HepG2 (cell line): ENCODE measurements at regions not wholly inside any gene's neighbourhood (a gene's known extent, or its start where the extent isn't known, plus 50 kb on each side); places are given as distances from the start of the nearest gene placed in this dataset.

ENCODE experiments used
- ARNT ChIP-seq: fragments of 450-650 bp; IDR thresholded peaks from 2 replicates; pipeline ENCODE4 v1.6.1; 2017
- DZIP1 ChIP-seq: sonication (generic); formaldehyde crosslinking; IDR thresholded peaks from 2 replicates; pipeline ENCODE4 v1.5.0; 2020; ENCODE audit warnings: mild to moderate bottlenecking, missing genetic modification reagents
- HNF4G ChIP-seq, 2 experiments: sonication (generic) in 1 of 2; formaldehyde crosslinking in 1 of 2; IDR thresholded peaks; 2 replicates each; pipeline versions ENCODE4 v1.4.0 to v1.6.1; 2011 to 2020; ENCODE audit warnings: borderline replicate concordance in 2 of 2, low read depth in 2 of 2, mild to moderate bottlenecking in 2 of 2, low read length in 1 of 2, missing genetic modification reagents in 1 of 2, moderate library complexity in 1 of 2
- MED13 ChIP-seq: sonication (generic); formaldehyde crosslinking; IDR thresholded peaks from 2 replicates; pipeline ENCODE4 v1.5.0; 2020; ENCODE audit warnings: missing genetic modification reagents
- NONO ChIP-seq, 2 experiments: fragments of 450-650 bp in 1 of 2; sonication (generic) in 1 of 2; formaldehyde crosslinking in 1 of 2; IDR thresholded peaks in 1 of 2; conservative IDR thresholded peaks in 1 of 2; 2 replicates each; pipeline versions ENCODE4 v1.6.1 to v1.8.0; 2017 to 2022; ENCODE audit warnings: mild to moderate bottlenecking in 1 of 2, missing genetic modification reagents in 1 of 2, moderate library complexity in 1 of 2
- RERE ChIP-seq: IDR thresholded peaks from 2 replicates; pipeline ENCODE4 v1.6.1; 2016; ENCODE audit warnings: low read depth, missing genetic modification reagents, missing compliant biosample characterization
- SIX4 ChIP-seq: sonication (generic); formaldehyde crosslinking; IDR thresholded peaks from 2 replicates; pipeline ENCODE4 v1.4.0; 2020; ENCODE audit warnings: missing genetic modification reagents
- XRCC5 ChIP-seq: fragments of 200-400 bp; formaldehyde crosslinking; optimal IDR thresholded peaks from 2 replicates; pipeline ENCODE3; 2017; ENCODE audit warnings: mild to moderate bottlenecking, low read length
- ZNF264 ChIP-seq: sonication (generic); formaldehyde crosslinking; IDR thresholded peaks from 2 replicates; pipeline ENCODE4 v1.4.0; 2020; ENCODE audit warnings: missing genetic modification reagents
- TF ChIP-seq, protein P1 (sequence below): sonication (generic); formaldehyde crosslinking; IDR thresholded peaks from 2 replicates; pipeline ENCODE4 v1.4.0; 2020; ENCODE audit warnings: mild to moderate bottlenecking, missing genetic modification reagents
- TF ChIP-seq, protein P2 (sequence below): sonication (generic); formaldehyde crosslinking; IDR thresholded peaks from 2 replicates; pipeline ENCODE4 v1.4.0; 2020; ENCODE audit warnings: missing genetic modification reagents, borderline replicate concordance
- TF ChIP-seq, protein P3 (sequence below): sonication (generic); formaldehyde crosslinking; IDR thresholded peaks from 2 replicates; pipeline ENCODE4 v1.4.0; 2020; ENCODE audit warnings: missing genetic modification reagents, mild to moderate bottlenecking, borderline replicate concordance

- TF ChIP-seq, protein P1, sequence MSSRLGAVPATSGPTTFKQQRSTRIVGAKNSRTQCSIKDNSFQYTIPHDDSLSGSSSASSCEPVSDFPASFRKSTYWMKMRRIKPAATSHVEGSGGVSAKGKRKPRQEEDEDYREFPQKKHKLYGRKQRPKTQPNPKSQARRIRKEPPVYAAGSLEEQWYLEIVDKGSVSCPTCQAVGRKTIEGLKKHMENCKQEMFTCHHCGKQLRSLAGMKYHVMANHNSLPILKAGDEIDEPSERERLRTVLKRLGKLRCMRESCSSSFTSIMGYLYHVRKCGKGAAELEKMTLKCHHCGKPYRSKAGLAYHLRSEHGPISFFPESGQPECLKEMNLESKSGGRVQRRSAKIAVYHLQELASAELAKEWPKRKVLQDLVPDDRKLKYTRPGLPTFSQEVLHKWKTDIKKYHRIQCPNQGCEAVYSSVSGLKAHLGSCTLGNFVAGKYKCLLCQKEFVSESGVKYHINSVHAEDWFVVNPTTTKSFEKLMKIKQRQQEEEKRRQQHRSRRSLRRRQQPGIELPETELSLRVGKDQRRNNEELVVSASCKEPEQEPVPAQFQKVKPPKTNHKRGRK: no peak
- TF ChIP-seq DZIP1 (CRISPR knock-in tag) (no peak), MED13 (CRISPR knock-in tag) (no peak), NONO (IDR thresholded peaks at IDR 0.05) (no peak), NONO (CRISPR knock-in tag; conservative IDR thresholded peaks at IDR 0.05) (no peak), HNF4G (IDR thresholded peaks at IDR 0.05; ENCODE audit: borderline replicate concordance, low read depth, low read length) (no peak), HNF4G (CRISPR knock-in tag; IDR thresholded peaks at IDR 0.05; ENCODE audit: borderline replicate concordance, low read depth) (no peak), ZNF264 (CRISPR knock-in tag) (no peak), RERE (CRISPR knock-in tag) (no peak), ARNT (no peak), SIX4 (CRISPR knock-in tag) (peak; percentile 98), XRCC5 (no peak)
- TF ChIP-seq, protein P2, sequence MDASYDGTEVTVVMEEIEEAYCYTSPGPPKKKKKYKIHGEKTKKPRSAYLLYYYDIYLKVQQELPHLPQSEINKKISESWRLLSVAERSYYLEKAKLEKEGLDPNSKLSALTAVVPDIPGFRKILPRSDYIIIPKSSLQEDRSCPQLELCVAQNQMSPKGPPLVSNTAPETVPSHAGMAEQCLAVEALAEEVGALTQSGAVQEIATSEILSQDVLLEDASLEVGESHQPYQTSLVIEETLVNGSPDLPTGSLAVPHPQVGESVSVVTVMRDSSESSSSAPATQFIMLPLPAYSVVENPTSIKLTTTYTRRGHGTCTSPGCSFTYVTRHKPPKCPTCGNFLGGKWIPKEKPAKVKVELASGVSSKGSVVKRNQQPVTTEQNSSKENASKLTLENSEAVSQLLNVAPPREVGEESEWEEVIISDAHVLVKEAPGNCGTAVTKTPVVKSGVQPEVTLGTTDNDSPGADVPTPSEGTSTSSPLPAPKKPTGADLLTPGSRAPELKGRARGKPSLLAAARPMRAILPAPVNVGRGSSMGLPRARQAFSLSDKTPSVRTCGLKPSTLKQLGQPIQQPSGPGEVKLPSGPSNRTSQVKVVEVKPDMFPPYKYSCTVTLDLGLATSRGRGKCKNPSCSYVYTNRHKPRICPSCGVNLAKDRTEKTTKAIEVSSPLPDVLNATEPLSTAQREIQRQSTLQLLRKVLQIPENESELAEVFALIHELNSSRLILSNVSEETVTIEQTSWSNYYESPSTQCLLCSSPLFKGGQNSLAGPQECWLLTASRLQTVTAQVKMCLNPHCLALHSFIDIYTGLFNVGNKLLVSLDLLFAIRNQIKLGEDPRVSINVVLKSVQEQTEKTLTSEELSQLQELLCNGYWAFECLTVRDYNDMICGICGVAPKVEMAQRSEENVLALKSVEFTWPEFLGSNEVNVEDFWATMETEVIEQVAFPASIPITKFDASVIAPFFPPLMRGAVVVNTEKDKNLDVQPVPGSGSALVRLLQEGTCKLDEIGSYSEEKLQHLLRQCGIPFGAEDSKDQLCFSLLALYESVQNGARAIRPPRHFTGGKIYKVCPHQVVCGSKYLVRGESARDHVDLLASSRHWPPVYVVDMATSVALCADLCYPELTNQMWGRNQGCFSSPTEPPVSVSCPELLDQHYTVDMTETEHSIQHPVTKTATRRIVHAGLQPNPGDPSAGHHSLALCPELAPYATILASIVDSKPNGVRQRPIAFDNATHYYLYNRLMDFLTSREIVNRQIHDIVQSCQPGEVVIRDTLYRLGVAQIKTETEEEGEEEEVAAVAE: no peak
- TF ChIP-seq, protein P3, sequence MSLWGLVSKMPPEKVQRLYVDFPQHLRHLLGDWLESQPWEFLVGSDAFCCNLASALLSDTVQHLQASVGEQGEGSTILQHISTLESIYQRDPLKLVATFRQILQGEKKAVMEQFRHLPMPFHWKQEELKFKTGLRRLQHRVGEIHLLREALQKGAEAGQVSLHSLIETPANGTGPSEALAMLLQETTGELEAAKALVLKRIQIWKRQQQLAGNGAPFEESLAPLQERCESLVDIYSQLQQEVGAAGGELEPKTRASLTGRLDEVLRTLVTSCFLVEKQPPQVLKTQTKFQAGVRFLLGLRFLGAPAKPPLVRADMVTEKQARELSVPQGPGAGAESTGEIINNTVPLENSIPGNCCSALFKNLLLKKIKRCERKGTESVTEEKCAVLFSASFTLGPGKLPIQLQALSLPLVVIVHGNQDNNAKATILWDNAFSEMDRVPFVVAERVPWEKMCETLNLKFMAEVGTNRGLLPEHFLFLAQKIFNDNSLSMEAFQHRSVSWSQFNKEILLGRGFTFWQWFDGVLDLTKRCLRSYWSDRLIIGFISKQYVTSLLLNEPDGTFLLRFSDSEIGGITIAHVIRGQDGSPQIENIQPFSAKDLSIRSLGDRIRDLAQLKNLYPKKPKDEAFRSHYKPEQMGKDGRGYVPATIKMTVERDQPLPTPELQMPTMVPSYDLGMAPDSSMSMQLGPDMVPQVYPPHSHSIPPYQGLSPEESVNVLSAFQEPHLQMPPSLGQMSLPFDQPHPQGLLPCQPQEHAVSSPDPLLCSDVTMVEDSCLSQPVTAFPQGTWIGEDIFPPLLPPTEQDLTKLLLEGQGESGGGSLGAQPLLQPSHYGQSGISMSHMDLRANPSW (CRISPR knock-in tag): no peak
Observed at GRCh38 chr18:10081492-10081891, 167.7 kb downstream of the VAPA start (continued).
